HL-60 (cell line): ENCODE measurements at regions not wholly inside any gene's neighbourhood (a gene's known extent, or its start where the extent isn't known, plus 50 kb on each side); places are given as distances from the start of the nearest gene placed in this dataset.

Experiments
- GABPA ChIP-seq: IDR thresholded peaks from 2 replicates; pipeline ENCODE4 v1.6.1; 2012; ENCODE audit warnings: low read depth
- POLR2AphosphoS5 ChIP-seq: IDR thresholded peaks from 2 replicates; pipeline ENCODE4 v1.6.1; 2012; ENCODE audit warnings: low read depth
- TF ChIP-seq, protein P1 (sequence below): IDR thresholded peaks from one replicate; pipeline ENCODE4 v1.5.1; 2011; ENCODE audit warnings: low read length, control low read depth, inconsistent platforms; ENCODE audit not compliant: insufficient read depth
- TF ChIP-seq, protein P2 (sequence below): IDR thresholded peaks from 2 replicates; pipeline ENCODE4 v1.6.1; 2012; ENCODE audit warnings: low read depth; ENCODE audit not compliant: insufficient replicate concordance

DNA sequence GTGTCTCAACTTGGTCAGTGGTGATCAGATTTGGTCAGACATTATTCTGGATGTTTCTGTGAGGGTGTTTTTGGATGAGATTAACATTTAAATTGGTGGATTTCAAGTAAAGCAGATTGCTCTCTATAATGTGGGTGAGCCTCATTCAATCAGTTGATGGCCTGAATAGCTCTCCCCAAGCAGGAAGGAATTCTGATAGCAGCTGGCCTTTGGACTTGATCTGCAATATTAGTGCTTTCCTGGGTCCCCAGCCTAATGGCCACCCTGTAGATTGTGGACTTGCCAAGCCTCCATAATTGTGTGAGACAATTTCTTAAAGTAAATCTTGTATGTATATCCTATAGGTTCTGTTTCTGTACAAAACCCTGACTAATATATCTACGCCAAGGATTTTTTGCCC, 153.9 kb upstream of the TBL1XR1 start:
- TF ChIP-seq, protein P1, sequence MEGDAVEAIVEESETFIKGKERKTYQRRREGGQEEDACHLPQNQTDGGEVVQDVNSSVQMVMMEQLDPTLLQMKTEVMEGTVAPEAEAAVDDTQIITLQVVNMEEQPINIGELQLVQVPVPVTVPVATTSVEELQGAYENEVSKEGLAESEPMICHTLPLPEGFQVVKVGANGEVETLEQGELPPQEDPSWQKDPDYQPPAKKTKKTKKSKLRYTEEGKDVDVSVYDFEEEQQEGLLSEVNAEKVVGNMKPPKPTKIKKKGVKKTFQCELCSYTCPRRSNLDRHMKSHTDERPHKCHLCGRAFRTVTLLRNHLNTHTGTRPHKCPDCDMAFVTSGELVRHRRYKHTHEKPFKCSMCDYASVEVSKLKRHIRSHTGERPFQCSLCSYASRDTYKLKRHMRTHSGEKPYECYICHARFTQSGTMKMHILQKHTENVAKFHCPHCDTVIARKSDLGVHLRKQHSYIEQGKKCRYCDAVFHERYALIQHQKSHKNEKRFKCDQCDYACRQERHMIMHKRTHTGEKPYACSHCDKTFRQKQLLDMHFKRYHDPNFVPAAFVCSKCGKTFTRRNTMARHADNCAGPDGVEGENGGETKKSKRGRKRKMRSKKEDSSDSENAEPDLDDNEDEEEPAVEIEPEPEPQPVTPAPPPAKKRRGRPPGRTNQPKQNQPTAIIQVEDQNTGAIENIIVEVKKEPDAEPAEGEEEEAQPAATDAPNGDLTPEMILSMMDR: no peak
- TF ChIP-seq POLR2AphosphoS5 (no peak), GABPA (no peak)
- TF ChIP-seq, protein P2, sequence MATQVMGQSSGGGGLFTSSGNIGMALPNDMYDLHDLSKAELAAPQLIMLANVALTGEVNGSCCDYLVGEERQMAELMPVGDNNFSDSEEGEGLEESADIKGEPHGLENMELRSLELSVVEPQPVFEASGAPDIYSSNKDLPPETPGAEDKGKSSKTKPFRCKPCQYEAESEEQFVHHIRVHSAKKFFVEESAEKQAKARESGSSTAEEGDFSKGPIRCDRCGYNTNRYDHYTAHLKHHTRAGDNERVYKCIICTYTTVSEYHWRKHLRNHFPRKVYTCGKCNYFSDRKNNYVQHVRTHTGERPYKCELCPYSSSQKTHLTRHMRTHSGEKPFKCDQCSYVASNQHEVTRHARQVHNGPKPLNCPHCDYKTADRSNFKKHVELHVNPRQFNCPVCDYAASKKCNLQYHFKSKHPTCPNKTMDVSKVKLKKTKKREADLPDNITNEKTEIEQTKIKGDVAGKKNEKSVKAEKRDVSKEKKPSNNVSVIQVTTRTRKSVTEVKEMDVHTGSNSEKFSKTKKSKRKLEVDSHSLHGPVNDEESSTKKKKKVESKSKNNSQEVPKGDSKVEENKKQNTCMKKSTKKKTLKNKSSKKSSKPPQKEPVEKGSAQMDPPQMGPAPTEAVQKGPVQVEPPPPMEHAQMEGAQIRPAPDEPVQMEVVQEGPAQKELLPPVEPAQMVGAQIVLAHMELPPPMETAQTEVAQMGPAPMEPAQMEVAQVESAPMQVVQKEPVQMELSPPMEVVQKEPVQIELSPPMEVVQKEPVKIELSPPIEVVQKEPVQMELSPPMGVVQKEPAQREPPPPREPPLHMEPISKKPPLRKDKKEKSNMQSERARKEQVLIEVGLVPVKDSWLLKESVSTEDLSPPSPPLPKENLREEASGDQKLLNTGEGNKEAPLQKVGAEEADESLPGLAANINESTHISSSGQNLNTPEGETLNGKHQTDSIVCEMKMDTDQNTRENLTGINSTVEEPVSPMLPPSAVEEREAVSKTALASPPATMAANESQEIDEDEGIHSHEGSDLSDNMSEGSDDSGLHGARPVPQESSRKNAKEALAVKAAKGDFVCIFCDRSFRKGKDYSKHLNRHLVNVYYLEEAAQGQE: no peak
